ENCODE measurements at regions not wholly inside any gene's neighbourhood (a gene's known extent, or its start where the extent isn't known, plus 50 kb on each side); places are given as distances from the start of the nearest gene placed in this dataset.

GRCh38 chr12:24488091-24488596, 460.8 kb downstream of the BCAT1 start:
- TF ChIP-seq CTCF (IDR thresholded peaks at IDR 0.05) (no peak), POLR2A (IDR thresholded peaks at IDR 0.05) (no peak)
